ENCODE measurements at regions not wholly inside any gene's neighbourhood (a gene's known extent, or its start where the extent isn't known, plus 50 kb on each side); places are given as distances from the start of the nearest gene placed in this dataset.

DNA sequence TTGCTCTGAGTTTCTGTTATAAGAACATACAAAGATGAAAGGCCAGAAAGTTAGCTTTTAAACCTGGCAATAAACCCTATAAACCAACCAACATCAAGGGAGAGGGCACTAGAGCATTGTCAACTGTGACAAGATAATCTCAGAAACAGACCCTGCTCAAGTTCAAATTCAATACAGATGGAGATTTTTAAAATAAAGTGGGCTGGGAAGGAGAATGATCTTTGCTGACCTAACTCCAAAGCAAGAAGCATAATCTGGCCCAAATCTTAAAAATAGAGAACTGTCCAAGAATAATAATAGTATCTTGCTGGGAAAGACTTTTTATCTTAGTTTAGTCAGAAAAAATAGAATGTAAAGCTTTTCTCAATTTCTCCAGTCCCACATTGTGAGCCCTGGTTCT lies 485.5 kb downstream of the DISC1 start:
- Histone ChIP-seq H3K9ac (no peak overlapping the region), H2AFZ (no peak overlapping the region), H3K4me2 (ENCODE audit: low read length) (no peak overlapping the region), H3K27ac (no peak overlapping the region), H3K4me3 (ENCODE audit: low read depth, low read length) (no peak overlapping the region), H3K27me3 (ENCODE audit: control insufficient read depth, insufficient read depth, low read length) (no peaks in the 10 kb centered on the region), H3K9me3 (ENCODE audit: control insufficient read depth, low read length) (no peaks in the 10 kb centered on the region), H3K4me1 (no peaks in the 10 kb centered on the region), H3K36me3 (ENCODE audit: control insufficient read depth, insufficient read depth, low read length) (no peaks in the 10 kb centered on the region), H3K79me2 (no peaks in the 10 kb centered on the region)
- TF ChIP-seq, protein P1, sequence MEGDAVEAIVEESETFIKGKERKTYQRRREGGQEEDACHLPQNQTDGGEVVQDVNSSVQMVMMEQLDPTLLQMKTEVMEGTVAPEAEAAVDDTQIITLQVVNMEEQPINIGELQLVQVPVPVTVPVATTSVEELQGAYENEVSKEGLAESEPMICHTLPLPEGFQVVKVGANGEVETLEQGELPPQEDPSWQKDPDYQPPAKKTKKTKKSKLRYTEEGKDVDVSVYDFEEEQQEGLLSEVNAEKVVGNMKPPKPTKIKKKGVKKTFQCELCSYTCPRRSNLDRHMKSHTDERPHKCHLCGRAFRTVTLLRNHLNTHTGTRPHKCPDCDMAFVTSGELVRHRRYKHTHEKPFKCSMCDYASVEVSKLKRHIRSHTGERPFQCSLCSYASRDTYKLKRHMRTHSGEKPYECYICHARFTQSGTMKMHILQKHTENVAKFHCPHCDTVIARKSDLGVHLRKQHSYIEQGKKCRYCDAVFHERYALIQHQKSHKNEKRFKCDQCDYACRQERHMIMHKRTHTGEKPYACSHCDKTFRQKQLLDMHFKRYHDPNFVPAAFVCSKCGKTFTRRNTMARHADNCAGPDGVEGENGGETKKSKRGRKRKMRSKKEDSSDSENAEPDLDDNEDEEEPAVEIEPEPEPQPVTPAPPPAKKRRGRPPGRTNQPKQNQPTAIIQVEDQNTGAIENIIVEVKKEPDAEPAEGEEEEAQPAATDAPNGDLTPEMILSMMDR (IDR thresholded peaks at IDR 0.05) = no peak

DNA sequence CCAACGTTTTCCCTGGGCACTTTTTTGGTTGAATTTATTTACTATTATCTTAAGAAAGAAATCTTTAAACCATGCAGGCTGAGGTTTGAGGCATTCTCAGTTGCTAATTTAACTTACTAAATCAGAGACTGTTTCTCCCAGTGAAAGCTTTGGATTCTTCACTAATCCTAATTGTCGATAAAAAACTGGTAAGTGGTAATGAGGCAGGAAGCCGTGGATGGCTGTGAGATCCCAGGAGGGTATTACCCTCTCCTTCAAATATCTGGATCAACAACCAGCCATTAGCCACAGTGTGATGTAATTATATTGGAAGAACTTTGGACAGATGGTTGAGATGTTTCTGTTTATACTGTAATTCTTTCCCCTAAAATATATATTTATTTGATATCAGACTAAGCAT lies 485.0 kb downstream of the DISC1 start:
- Histone ChIP-seq H3K9me3 (ENCODE audit: control insufficient read depth, low read length) (no peaks in the 10 kb centered on the region), H2AFZ (no peak overlapping the region), H3K27ac (no peak overlapping the region), H3K4me1 (no peaks in the 10 kb centered on the region), H3K9ac (no peak overlapping the region), H3K27me3 (ENCODE audit: control insufficient read depth, insufficient read depth, low read length) (no peaks in the 10 kb centered on the region), H3K79me2 (no peaks in the 10 kb centered on the region), H3K4me3 (ENCODE audit: low read depth, low read length) (no peak overlapping the region), H3K4me2 (ENCODE audit: low read length) (no peak overlapping the region), H3K36me3 (ENCODE audit: control insufficient read depth, insufficient read depth, low read length) (no peaks in the 10 kb centered on the region)
- TF ChIP-seq, protein P1 (IDR thresholded peaks at IDR 0.05) = no peak

DNA sequence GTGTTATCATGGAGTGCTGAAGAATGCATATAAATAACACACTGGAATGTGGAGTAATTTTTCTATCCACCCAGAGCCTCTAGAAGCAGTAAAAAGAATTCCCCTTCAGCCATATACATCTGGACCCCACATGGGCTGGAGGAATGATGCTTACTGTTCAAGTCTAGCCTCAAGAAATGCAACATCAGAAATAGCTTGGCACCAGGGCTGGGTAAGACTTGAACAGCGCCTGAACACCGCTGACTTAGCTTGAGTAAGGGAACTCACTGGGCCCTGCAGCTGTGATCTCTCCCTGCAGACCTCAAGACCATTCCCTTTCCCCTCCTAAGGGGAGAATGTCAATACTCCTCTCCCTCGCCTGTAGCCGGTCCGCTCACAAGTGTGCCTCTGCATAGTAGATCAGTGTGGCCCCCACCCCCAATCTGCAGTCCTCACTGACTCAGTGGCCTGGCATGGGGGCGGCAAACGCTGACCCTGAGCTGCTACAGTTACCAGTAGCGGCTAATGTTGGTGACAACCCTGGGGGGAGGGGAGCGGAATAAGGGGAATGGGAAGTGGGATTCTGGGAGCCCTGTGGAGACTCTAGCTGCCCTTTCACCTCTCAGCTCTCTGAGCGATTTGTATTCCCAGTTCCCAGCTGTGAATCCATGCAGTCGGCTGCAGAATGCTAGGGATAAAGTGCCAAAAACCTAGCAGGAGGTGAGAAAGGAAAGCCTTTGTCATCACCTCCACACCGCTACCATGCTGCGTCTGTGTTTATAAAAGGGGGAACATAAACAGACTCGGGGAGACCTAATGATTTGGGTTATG lies 483.9 kb downstream of the DISC1 start:
- no peaks in the 10 kb centered on the region for H3K4me1 ChIP-seq
- H3K9me3 ChIP-seq (ENCODE audit: control insufficient read depth, low read length) = no peaks in the 10 kb centered on the region
- no peak overlapping the region for H2AFZ ChIP-seq
- H3K27me3 ChIP-seq (ENCODE audit: control insufficient read depth, insufficient read depth, low read length) = no peaks in the 10 kb centered on the region
- no peak overlapping the region for H3K4me2 ChIP-seq (ENCODE audit: low read length)
- no peaks in the 10 kb centered on the region for H3K36me3 ChIP-seq (ENCODE audit: control insufficient read depth, insufficient read depth, low read length)
- no peaks in the 10 kb centered on the region for H3K79me2 ChIP-seq
- no peak overlapping the region for H3K4me3 ChIP-seq (ENCODE audit: low read depth, low read length)
- no peak overlapping the region for H3K9ac ChIP-seq
- TF ChIP-seq, protein P1 (IDR thresholded peaks at IDR 0.05) = no peak
- no peak overlapping the region for H3K27ac ChIP-seq

- Histone ChIP-seq H3K9ac (no peak overlapping the region), H2AFZ (no peak overlapping the region), H3K4me2 (ENCODE audit: low read length) (no peak overlapping the region), H3K4me1 (no peaks in the 10 kb centered on the region), H3K27ac (no peak overlapping the region), H3K4me3 (ENCODE audit: low read depth, low read length) (no peak overlapping the region), H3K79me2 (no peaks in the 10 kb centered on the region), H3K36me3 (ENCODE audit: control insufficient read depth, insufficient read depth, low read length) (no peaks in the 10 kb centered on the region), H3K27me3 (ENCODE audit: control insufficient read depth, insufficient read depth, low read length) (no peaks in the 10 kb centered on the region), H3K9me3 (ENCODE audit: control insufficient read depth, low read length) (no peaks in the 10 kb centered on the region)
- TF ChIP-seq, protein P1 (IDR thresholded peaks at IDR 0.05) = no peak
Measured at GRCh38 chr1:232109391-232109790, 482.8 kb downstream of the DISC1 start.

- TF ChIP-seq, protein P1 (IDR thresholded peaks at IDR 0.05) = no peak
- no peaks in the 10 kb centered on the region for H3K4me1 ChIP-seq
- no peak overlapping the region for H2AFZ ChIP-seq
- H3K4me3 ChIP-seq (ENCODE audit: low read depth, low read length) = no peak overlapping the region
- no peaks in the 10 kb centered on the region for H3K9me3 ChIP-seq (ENCODE audit: control insufficient read depth, low read length)
- no peak overlapping the region for H3K9ac ChIP-seq
- no peaks in the 10 kb centered on the region for H3K36me3 ChIP-seq (ENCODE audit: control insufficient read depth, insufficient read depth, low read length)
- no peaks in the 10 kb centered on the region for H3K79me2 ChIP-seq
- no peaks in the 10 kb centered on the region for H3K27me3 ChIP-seq (ENCODE audit: control insufficient read depth, insufficient read depth, low read length)
- no peak overlapping the region for H3K4me2 ChIP-seq (ENCODE audit: low read length)
- no peak overlapping the region for H3K27ac ChIP-seq
Measured at GRCh38 chr1:232108598-232108997, 482.0 kb downstream of the DISC1 start.
